ENCODE measurements at regions not wholly inside any gene's neighbourhood (a gene's known extent, or its start where the extent isn't known, plus 50 kb on each side); places are given as distances from the start of the nearest gene placed in this dataset.

DNA sequence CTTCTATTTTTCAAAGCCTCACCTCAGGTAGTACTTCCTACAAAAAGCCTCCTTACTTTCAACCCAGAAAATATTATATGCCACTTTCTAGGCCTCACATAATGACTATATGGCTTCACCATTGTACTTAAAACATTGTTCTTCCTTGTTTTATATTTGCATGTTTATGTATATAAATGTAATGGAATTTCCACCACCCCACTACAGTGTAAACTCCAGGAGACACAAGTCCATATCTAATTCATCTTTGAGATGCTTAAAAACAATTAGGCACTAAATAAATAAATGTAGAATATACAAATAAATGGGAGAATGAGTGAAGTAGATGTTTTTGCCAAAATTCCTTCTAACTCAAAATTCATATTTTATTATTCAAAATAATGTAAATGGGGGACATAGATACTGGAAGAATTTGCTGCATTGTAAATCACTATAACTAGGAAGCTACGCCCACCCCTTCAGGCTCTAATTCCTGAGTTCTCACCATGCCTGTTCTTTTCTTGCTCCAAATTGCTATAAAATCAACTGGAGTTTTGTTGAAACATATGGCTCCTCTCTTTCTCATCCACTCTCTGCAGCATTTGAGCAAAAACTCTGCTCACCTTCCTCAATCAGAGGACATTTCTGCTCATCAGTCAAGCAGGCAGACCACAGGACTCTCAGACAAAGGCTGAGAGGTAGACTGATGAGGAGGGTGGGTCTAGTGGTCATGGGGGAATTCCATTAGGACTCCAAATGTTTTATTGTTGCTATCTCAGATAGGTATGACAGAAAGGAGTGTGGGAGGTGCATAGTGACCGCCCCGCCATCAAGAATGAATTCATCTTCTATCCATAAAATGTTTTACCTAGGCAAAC is 243.0 kb downstream of the HNMT start:
- Histone ChIP-seq H3K27me3 (ENCODE audit: control insufficient read depth, insufficient read depth, low read length) (no peaks in the 10 kb centered on the region), H3K36me3 (ENCODE audit: control insufficient read depth in 2 of 3, insufficient read depth in 3 of 3, low read length in 3 of 3) (no peaks in the 10 kb centered on the region), H3K9me3 (ENCODE audit: control insufficient read depth in 2 of 3, insufficient read depth in 1 of 3, low read length in 3 of 3) (no peaks in the 10 kb centered on the region), H3K4me1 (ENCODE audit: control insufficient read depth in 2 of 3, insufficient read depth in 2 of 3, low read depth in 1 of 3, low read length in 3 of 3) (no peaks in the 10 kb centered on the region), H3K9ac (ENCODE audit: low read length in 3 of 3) (no peak overlapping the region), H3K27ac (ENCODE audit: low read depth in 2 of 2, low read length in 2 of 2) (no peak overlapping the region), H3K4me3 (ENCODE audit: low read length in 3 of 3) (no peak overlapping the region)
- DNase-seq (no peak), FAIRE-seq (no peak)
- TF ChIP-seq, protein P1, sequence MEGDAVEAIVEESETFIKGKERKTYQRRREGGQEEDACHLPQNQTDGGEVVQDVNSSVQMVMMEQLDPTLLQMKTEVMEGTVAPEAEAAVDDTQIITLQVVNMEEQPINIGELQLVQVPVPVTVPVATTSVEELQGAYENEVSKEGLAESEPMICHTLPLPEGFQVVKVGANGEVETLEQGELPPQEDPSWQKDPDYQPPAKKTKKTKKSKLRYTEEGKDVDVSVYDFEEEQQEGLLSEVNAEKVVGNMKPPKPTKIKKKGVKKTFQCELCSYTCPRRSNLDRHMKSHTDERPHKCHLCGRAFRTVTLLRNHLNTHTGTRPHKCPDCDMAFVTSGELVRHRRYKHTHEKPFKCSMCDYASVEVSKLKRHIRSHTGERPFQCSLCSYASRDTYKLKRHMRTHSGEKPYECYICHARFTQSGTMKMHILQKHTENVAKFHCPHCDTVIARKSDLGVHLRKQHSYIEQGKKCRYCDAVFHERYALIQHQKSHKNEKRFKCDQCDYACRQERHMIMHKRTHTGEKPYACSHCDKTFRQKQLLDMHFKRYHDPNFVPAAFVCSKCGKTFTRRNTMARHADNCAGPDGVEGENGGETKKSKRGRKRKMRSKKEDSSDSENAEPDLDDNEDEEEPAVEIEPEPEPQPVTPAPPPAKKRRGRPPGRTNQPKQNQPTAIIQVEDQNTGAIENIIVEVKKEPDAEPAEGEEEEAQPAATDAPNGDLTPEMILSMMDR (IDR thresholded peaks at IDR 0.05; ENCODE audit: borderline replicate concordance, extremely low read depth, insufficient read depth): no peak
- intact Hi-C loops (cut with DNase I): no loop called here

DNA sequence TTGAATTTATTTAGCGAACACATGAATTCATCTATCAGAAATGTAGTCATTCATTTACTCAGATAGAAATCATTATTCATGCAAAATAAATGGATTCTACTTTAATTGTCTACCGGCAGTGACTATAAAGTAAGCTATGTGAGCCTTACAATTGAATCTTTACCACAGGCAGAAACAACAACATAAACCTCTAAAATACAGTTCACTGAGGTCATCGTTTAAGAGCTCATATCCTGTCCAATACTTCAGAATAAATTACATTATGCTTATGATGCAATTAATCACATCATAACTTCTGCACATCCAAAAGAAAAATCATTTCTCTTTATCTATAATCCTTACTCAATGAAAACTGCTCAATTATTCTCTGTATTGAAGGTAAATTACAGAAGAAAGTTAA is 244.7 kb downstream of the HNMT start:
- FAIRE-seq (no peak), DNase-seq (no peak)
- Histone ChIP-seq H3K36me3 (ENCODE audit: control insufficient read depth in 2 of 3, insufficient read depth in 3 of 3, low read length in 3 of 3) (no peaks in the 10 kb centered on the region), H3K27ac (ENCODE audit: low read depth in 2 of 2, low read length in 2 of 2) (no peak overlapping the region), H3K9ac (ENCODE audit: low read length in 3 of 3) (no peak overlapping the region), H3K4me1 (ENCODE audit: control insufficient read depth in 2 of 3, insufficient read depth in 2 of 3, low read depth in 1 of 3, low read length in 3 of 3) (no peaks in the 10 kb centered on the region), H3K27me3 (ENCODE audit: control insufficient read depth, insufficient read depth, low read length) (no peaks in the 10 kb centered on the region), H3K4me3 (ENCODE audit: low read length in 3 of 3) (no peak overlapping the region), H3K9me3 (ENCODE audit: control insufficient read depth in 2 of 3, insufficient read depth in 1 of 3, low read length in 3 of 3) (no peaks in the 10 kb centered on the region)
- intact Hi-C loops (cut with DNase I): no loop called here
- TF ChIP-seq, protein P1 (IDR thresholded peaks at IDR 0.05; ENCODE audit: borderline replicate concordance, extremely low read depth, insufficient read depth): no peak

DNA sequence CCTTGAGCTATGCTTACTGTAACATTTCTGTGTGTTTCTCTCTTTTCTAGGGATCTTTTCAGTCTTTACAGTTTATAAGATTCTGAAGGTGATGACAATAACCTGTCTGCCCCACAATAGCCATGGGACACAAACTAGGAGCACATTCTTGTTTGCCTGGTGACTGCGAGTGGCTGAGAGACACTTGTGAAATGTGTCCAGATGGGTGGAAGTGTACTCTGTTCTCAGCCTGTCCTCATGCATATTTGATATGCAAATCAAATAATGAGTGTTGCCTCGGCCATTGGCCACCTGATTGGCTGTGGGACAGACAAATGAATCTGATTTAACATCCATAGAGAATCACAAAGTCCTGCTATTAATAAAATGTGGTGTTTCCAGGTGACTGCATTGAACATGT is 246.2 kb downstream of the HNMT start:
- FAIRE-seq (no peak), DNase-seq (no peak)
- no peak overlapping the region for H3K4me3 ChIP-seq (ENCODE audit: low read length in 3 of 3)
- TF ChIP-seq, protein P1 (IDR thresholded peaks at IDR 0.05; ENCODE audit: borderline replicate concordance, extremely low read depth, insufficient read depth): no peak
- H3K36me3 ChIP-seq (ENCODE audit: control insufficient read depth in 2 of 3, insufficient read depth in 3 of 3, low read length in 3 of 3): no peaks in the 10 kb centered on the region
- intact Hi-C loops (cut with DNase I): no loop called here
- no peaks in the 10 kb centered on the region for H3K27me3 ChIP-seq (ENCODE audit: control insufficient read depth, insufficient read depth, low read length)
- H3K27ac ChIP-seq (ENCODE audit: low read depth in 2 of 2, low read length in 2 of 2): no peak overlapping the region
- H3K4me1 ChIP-seq (ENCODE audit: control insufficient read depth in 2 of 3, insufficient read depth in 2 of 3, low read depth in 1 of 3, low read length in 3 of 3): no peaks in the 10 kb centered on the region
- H3K9me3 ChIP-seq (ENCODE audit: control insufficient read depth in 2 of 3, insufficient read depth in 1 of 3, low read length in 3 of 3): no peaks in the 10 kb centered on the region
- no peak overlapping the region for H3K9ac ChIP-seq (ENCODE audit: low read length in 3 of 3)
